Heart left ventricle (tissue), 16 donors: ENCODE measurements at regions not wholly inside any gene's neighbourhood (a gene's known extent, or its start where the extent isn't known, plus 50 kb on each side); places are given as distances from the start of the nearest gene placed in this dataset.
"Not testable (repeated sequence)": the region's sequence is repeated elsewhere in the genome, so short reads cannot be mapped to it uniquely, and the experiment has no call there.

Experiments used
- ATAC-seq, 4 donors: fragments of 200-7000 bp; cut with Tn5 transposase; one replicate each; pipeline ENCODE4 v1.9.1; 2020 to 2022; ENCODE audit warnings: moderate library complexity in 4 of 4, mild to moderate bottlenecking in 3 of 4, moderate number of reproducible peaks in 1 of 4
- DNase-seq, 5 donors: peaks; one replicate each; pipeline ENCODE4 v3.0.0-alpha.2; 2020
- H3K27ac ChIP-seq, 12 donors: fragments of 200-600 bp; sonication (generic) in 4 of 12; one replicate each; pipeline versions ENCODE4 v1.5.0 to v1.8.0; 2016 to 2022; ENCODE audit warnings: mild to moderate bottlenecking in 2 of 12
- H3K27me3 ChIP-seq, 9 donors: fragments of 200-600 bp; sonication (generic) in 2 of 9; one replicate each; pipeline versions ENCODE4 v1.5.1 to v1.8.0; 2016 to 2022; ENCODE audit warnings: mild to moderate bottlenecking in 3 of 9
- H3K36me3 ChIP-seq, 9 donors: fragments of 200-600 bp; sonication (generic) in 2 of 9; one replicate each; pipeline versions ENCODE4 v1.5.0 to v1.8.0; 2018 to 2022; ENCODE audit warnings: mild to moderate bottlenecking in 2 of 9
- H3K4me1 ChIP-seq, 12 donors: fragments of 200-600 bp; sonication (generic) in 4 of 12; one replicate each; pipeline versions ENCODE4 v1.5.0 to v1.8.0; 2016 to 2022; ENCODE audit warnings: mild to moderate bottlenecking in 3 of 12
- H3K4me3 ChIP-seq, 12 donors: fragments of 200-600 bp; sonication (generic) in 4 of 12; one replicate each; pipeline versions ENCODE4 v1.5.0 to v1.8.0; 2017 to 2022; ENCODE audit warnings: mild to moderate bottlenecking in 9 of 12, moderate library complexity in 4 of 12
- H3K9me3 ChIP-seq, 12 donors: fragments of 200-600 bp; sonication (generic) in 4 of 12; one replicate each; pipeline versions ENCODE4 v1.5.0 to v1.8.0; 2016 to 2022; ENCODE audit warnings: mild to moderate bottlenecking in 1 of 12
- POLR2A ChIP-seq, 2 donors: fragments of 450-650 bp; IDR thresholded peaks; one replicate each; pipeline ENCODE4 v1.6.1; 2017; ENCODE audit warnings: antibody characterized with exemption in 2 of 2, mild to moderate bottlenecking in 2 of 2, moderate library complexity in 2 of 2
- WGBS, 4 donors: extraction: QIAGEN DNeasy Blood & Tissue Kit in 2 of 4; methylation state at CpG; one replicate each; pipeline versions ENCODE4 v1.1.5 to v1.1.7; 2013 to 2018; 5-methylcytosine and 5-hydroxymethylcytosine counted together
- intact Hi-C, 10 donors: fragments of 100-400 bp; cut with DNase I; formaldehyde crosslinking; loops; one replicate each; pipeline versions ENCODE4 v1.11.1 to v1.14.2; 2022
- TF ChIP-seq, protein P1 (sequence below), 12 donors: fragments of 200-600 bp; sonication (generic) in 4 of 12; IDR thresholded peaks; one replicate each; pipeline versions ENCODE4 v1.5.0 to v1.8.0; 2018 to 2022; ENCODE audit warnings: antibody characterized with exemption in 12 of 12, mild to moderate bottlenecking in 5 of 12
- donor health status: ischemic (EF 13 %, LVEDD 7.1; RV severe dilation, severe dysfunction).
- donor health status: healthy with polysubstance abuse.
- donor health status: DM: no; HTN: yes; CAD: no.
- donor health status: DM: no; HTN: no; CAD: no.
- donor health status: ischemic (EF 25% LVEDD 6.9; RV normal size, moderate dysfunction).
- donor health status: ischemic (EF 25% LVEDD 5.7; RV mildly dilated, moderate dysfunction).
- donor health status: healthy.
- donor health status: DM: yes; HTN: yes; CAD: no.
- donor health status: ischemic (EF 35%, LVEDD 5.7; RV mildly dilated, moderate dysfunction).
- donor health status: nonischemic (EF 11% LVEDD 7.7; RV severe dilation, severe dysfunction).
- donor health status: DM: yes; HTN: yes; CAD: no.
- donor health status: PGD.
- donor health status: ischemic (EF 29% LVEDD 5.4; RV normal size, mild dysfunction).
- donor health status: nonischemic (EF 23%, LVEDD 6.1; RV moderate dilation, normal function).

DNA sequence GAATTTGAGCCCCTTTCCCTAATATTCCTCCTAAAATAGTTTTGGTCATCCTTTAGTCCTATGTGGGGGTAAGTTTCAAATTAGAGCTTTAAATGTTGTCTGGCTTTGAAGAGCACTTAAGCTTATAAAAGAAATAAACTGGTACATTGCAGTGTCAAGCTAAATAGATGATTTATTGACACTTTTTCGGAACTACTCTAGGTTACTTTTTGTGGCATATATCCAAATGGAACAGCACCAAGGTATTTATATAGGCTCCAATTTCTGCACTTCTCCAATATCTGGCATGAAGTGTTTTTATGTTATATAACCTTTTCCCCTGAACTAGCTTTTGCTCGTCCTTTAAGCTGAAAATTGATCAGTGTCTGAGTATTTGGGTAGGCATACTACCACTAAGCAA is 402.5 kb downstream of the NFIB start:
- peaks cover 0 to 20% (median 3%) of the 10 kb centered on the region in 12 donors for H3K4me1 ChIP-seq
- ATAC-seq (no peak), DNase-seq (no peak)
- H3K36me3 ChIP-seq: no peaks in the 10 kb centered on the region
- WGBS, 4 donors: 87 to 98% (median 91%) methylated on average over 2 of the region's 2 CpGs
- H3K27ac ChIP-seq: no peak overlapping the region
- TF ChIP-seq, protein P1, sequence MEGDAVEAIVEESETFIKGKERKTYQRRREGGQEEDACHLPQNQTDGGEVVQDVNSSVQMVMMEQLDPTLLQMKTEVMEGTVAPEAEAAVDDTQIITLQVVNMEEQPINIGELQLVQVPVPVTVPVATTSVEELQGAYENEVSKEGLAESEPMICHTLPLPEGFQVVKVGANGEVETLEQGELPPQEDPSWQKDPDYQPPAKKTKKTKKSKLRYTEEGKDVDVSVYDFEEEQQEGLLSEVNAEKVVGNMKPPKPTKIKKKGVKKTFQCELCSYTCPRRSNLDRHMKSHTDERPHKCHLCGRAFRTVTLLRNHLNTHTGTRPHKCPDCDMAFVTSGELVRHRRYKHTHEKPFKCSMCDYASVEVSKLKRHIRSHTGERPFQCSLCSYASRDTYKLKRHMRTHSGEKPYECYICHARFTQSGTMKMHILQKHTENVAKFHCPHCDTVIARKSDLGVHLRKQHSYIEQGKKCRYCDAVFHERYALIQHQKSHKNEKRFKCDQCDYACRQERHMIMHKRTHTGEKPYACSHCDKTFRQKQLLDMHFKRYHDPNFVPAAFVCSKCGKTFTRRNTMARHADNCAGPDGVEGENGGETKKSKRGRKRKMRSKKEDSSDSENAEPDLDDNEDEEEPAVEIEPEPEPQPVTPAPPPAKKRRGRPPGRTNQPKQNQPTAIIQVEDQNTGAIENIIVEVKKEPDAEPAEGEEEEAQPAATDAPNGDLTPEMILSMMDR (IDR thresholded peaks at IDR 0.05): no peak
- TF ChIP-seq POLR2A (IDR thresholded peaks at IDR 0.05): no peak
- intact Hi-C loops: loop anchor here in 2 of 10 donors (10.0 kb wide), 2 partner anchors 63 to 123 kb away; no protein-coding TSS in a partner anchor
- no peak overlapping the region for H3K4me3 ChIP-seq
- H3K9me3 ChIP-seq: peaks cover 0 to 12% (median 2%) of the 10 kb centered on the region in 12 donors
- H3K27me3 ChIP-seq: no peaks in the 10 kb centered on the region

GRCh38 chr9:13907842-13908241 is 406.1 kb downstream of the NFIB start:
- H3K4me3 ChIP-seq, ATAC-seq, DNase-seq, H3K27me3 ChIP-seq, H3K36me3 ChIP-seq, H3K4me1 ChIP-seq, H3K27ac ChIP-seq: not testable (repeated sequence)
- intact Hi-C loops: loop anchor here in 2 of 10 donors (10.0 kb wide), 2 partner anchors 117 to 177 kb away; no protein-coding TSS in a partner anchor
- WGBS, 4 donors: 96 to 100% (median 99%) methylated on average over 3 of the region's 3 CpGs
- H3K9me3 ChIP-seq: peaks cover 0 to 21% (median 2%) of the 10 kb centered on the region in 12 donors

GRCh38 chr9:13904746-13905145 is 409.2 kb downstream of the NFIB start:
- no peak overlapping the region for H3K27ac ChIP-seq
- intact Hi-C loops: loop anchor here in 3 of 10 donors (5.0 to 10.0 kb wide), 4 partner anchors 120 to 253 kb away; no protein-coding TSS in a partner anchor

DNA sequence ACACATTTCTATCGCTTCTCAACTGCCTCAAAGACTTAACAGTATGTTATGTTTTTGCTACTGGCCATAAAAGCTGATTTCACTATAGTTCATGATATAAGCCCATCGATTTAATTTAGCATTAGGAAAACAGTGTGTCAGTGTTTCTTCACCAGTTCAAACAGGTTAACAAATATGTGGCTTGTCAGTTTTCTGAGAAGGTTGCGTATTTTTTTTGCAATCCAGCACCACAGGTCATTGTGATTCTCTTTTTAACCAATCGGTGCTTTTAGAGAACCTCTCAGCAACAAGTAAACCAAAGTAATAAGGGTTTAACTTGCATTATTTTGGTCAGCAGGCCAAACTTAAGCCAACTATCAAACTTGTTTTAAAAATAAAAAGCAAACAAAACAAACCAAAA is 409.6 kb downstream of the NFIB start:
- no peak for DNase-seq
- H3K36me3 ChIP-seq: no peaks in the 10 kb centered on the region
- peaks cover 0 to 32% (median 11%) of the 10 kb centered on the region in 12 donors for H3K4me1 ChIP-seq
- intact Hi-C loops: loop anchor here in 3 of 10 donors (5.0 to 10.0 kb wide), 4 partner anchors 120 to 253 kb away; no protein-coding TSS in a partner anchor
- peaks cover 0 to 21% (median 2%) of the 10 kb centered on the region in 12 donors for H3K9me3 ChIP-seq
- ATAC-seq: no peak
- no peak for TF ChIP-seq POLR2A (IDR thresholded peaks at IDR 0.05)
- TF ChIP-seq, protein P1 (IDR thresholded peaks at IDR 0.05): no peak
- H3K27ac ChIP-seq: peak overlapping the region in 1 of 12 donors; percentile 13
- H3K27me3 ChIP-seq: no peaks in the 10 kb centered on the region
- no peak overlapping the region for H3K4me3 ChIP-seq
- 82 to 89% (median 88%) methylated on average over 4 of the region's 4 CpGs for WGBS, 4 donors

More at GRCh38 chr9:13904746-13905145, 409.2 kb downstream of the NFIB start:
- no peak for DNase-seq
- Histone ChIP-seq H3K27me3 (no peaks in the 10 kb centered on the region), H3K9me3 (peaks cover 0 to 21% (median 2%) of the 10 kb centered on the region in 12 donors), H3K36me3 (no peaks in the 10 kb centered on the region), H3K4me3 (no peak overlapping the region), H3K4me1 (peaks cover 0 to 28% (median 8%) of the 10 kb centered on the region in 12 donors)
- ATAC-seq: no peak
- TF ChIP-seq, protein P1 (IDR thresholded peaks at IDR 0.05): no peak
- no peak for TF ChIP-seq POLR2A (IDR thresholded peaks at IDR 0.05)
